Trophoblast cell (in vitro differentiated cells and primary cell): ENCODE measurements at regions not wholly inside any gene's neighbourhood (a gene's known extent, or its start where the extent isn't known, plus 50 kb on each side); places are given as distances from the start of the nearest gene placed in this dataset.
A peak's percentile ranks its signal among the peaks of the same experiment; 100 is the strongest.

ENCODE experiments used
- DNase-seq, 2 donors: peaks; one replicate each; pipeline ENCODE4 v3.0.0-alpha.2; 2016
- H2AFZ ChIP-seq: 2 replicates; pipeline ENCODE4 v1.6.1; 2013; ENCODE audit warnings: low read length, moderate library complexity, mild to moderate bottlenecking; ENCODE audit not compliant: insufficient read depth, poor library complexity
- H2AK5ac ChIP-seq: 2 replicates; pipeline ENCODE4 v1.6.1; 2013; ENCODE audit warnings: mild to moderate bottlenecking, low read length
- H2BK120ac ChIP-seq: 2 replicates; pipeline ENCODE4 v1.6.1; 2013; ENCODE audit warnings: low read length, mild to moderate bottlenecking, moderate library complexity; ENCODE audit not compliant: insufficient read depth, poor library complexity
- H2BK12ac ChIP-seq: 2 replicates; pipeline ENCODE4 v1.6.1; 2013; ENCODE audit warnings: mild to moderate bottlenecking, low read length, moderate library complexity
- H2BK5ac ChIP-seq: 2 replicates; pipeline ENCODE4 v1.6.1; 2013; ENCODE audit warnings: low read length, low read depth, moderate library complexity, mild to moderate bottlenecking; ENCODE audit not compliant: poor library complexity
- H3K14ac ChIP-seq: 2 replicates; pipeline ENCODE4 v1.6.1; 2013; ENCODE audit warnings: mild to moderate bottlenecking, low read length
- H3K18ac ChIP-seq: 2 replicates; pipeline ENCODE4 v1.6.1; 2013; ENCODE audit warnings: mild to moderate bottlenecking, low read length
- H3K23ac ChIP-seq: 2 replicates; pipeline ENCODE4 v1.6.1; 2013; ENCODE audit warnings: low read length
- H3K27ac ChIP-seq: 2 replicates; pipeline ENCODE4 v1.5.1; 2013; ENCODE audit warnings: low read depth, mild to moderate bottlenecking, inconsistent platforms, low read length, moderate library complexity
- H3K27me3 ChIP-seq: 2 replicates; pipeline ENCODE4 v1.6.1; 2013; ENCODE audit warnings: inconsistent platforms, mild to moderate bottlenecking, low read length, moderate library complexity; ENCODE audit not compliant: insufficient read depth
- H3K36me3 ChIP-seq, 2 experiments: 1 replicate in 1 of 2; 2 replicates in 1 of 2; pipeline ENCODE4 v1.6.1; 2013; ENCODE audit warnings: low read length in 2 of 2, mild to moderate bottlenecking in 2 of 2, moderate library complexity in 1 of 2; ENCODE audit not compliant: insufficient read depth in 2 of 2, control insufficient read depth in 1 of 2
- H3K4ac ChIP-seq: 2 replicates; pipeline ENCODE4 v1.6.1; 2013; ENCODE audit warnings: low read depth, mild to moderate bottlenecking, low read length, moderate library complexity
- H3K4me1 ChIP-seq, 2 experiments: 1 replicate in 1 of 2; 2 replicates in 1 of 2; pipeline ENCODE4 v1.6.1; 2013; ENCODE audit warnings: low read length in 2 of 2, mild to moderate bottlenecking in 2 of 2, moderate library complexity in 1 of 2; ENCODE audit not compliant: insufficient read depth in 2 of 2, control insufficient read depth in 1 of 2
- H3K4me2 ChIP-seq: 2 replicates; pipeline ENCODE4 v1.6.1; 2013; ENCODE audit warnings: inconsistent platforms, mild to moderate bottlenecking, low read length, moderate library complexity
- H3K4me3 ChIP-seq: 2 replicates; pipeline ENCODE4 v1.5.1; 2013; ENCODE audit warnings: mild to moderate bottlenecking, low read depth, low read length, inconsistent platforms
- H3K79me1 ChIP-seq: one replicate; pipeline ENCODE4 v1.6.1; 2013; ENCODE audit warnings: low read length
- H3K79me2 ChIP-seq: 2 replicates; pipeline ENCODE4 v1.6.1; 2013; ENCODE audit warnings: low read length, mild to moderate bottlenecking; ENCODE audit not compliant: control insufficient read depth, insufficient read depth, poor library complexity
- H3K9ac ChIP-seq: 2 replicates; pipeline ENCODE4 v1.6.1; 2013; ENCODE audit warnings: mild to moderate bottlenecking, low read length
- H3K9me3 ChIP-seq: 2 replicates; pipeline ENCODE4 v1.6.1; 2013; ENCODE audit warnings: low read depth, mild to moderate bottlenecking, control low read depth, inconsistent platforms, low read length; ENCODE audit not compliant: insufficient read depth
- H4K12ac ChIP-seq: 2 replicates; pipeline ENCODE4 v1.6.1; 2013; ENCODE audit warnings: low read depth, mild to moderate bottlenecking, low read length, moderate library complexity
- H4K8ac ChIP-seq: 2 replicates; pipeline ENCODE4 v1.6.1; 2013; ENCODE audit warnings: low read depth, mild to moderate bottlenecking, low read length, moderate library complexity
- H4K91ac ChIP-seq: one replicate; pipeline ENCODE4 v1.6.1; 2013; ENCODE audit warnings: low read depth, mild to moderate bottlenecking, low read length, moderate library complexity
- WGBS: extraction: QIAGEN DNeasy Blood & Tissue Kit; methylation state at CpG from one replicate; pipeline ENCODE4 v1.1.7; 2013; ENCODE audit warnings: missing lambda C conversion rate; ENCODE audit not compliant: insufficient read length, insufficient coverage; ENCODE audit errors: extremely low coverage; 5-methylcytosine and 5-hydroxymethylcytosine counted together

DNA sequence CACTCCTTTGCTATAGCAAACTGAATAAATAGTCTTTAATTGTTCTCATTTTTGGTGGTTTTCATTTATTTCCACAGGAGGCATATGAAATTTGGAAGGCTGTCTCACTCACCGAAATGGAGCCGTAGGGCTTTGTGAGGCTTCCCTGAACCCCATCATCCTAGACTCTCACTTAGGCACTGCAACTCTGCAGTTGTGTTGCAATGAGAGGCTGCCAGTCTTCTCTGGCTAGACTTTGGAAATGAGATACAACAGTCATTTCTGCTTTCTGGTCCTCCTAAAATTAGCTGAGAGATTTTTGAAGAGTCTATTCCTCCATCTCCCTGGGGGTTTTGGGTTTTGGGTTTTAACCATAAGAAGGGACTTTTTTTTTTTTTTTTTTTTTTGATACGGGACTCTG is 146.5 kb downstream of the SH3BGRL start:
- H2BK5ac ChIP-seq, result no peak overlapping the region
- H3K4me1 ChIP-seq, result no peaks in the 10 kb centered on the region
- H3K9ac ChIP-seq, result no peak overlapping the region
- H3K23ac ChIP-seq, result no peak overlapping the region
- H2AK5ac ChIP-seq, result no peak overlapping the region
- no CpG with 5 or more reads among the region's 3 CpGs for WGBS
- no peak overlapping the region for H2BK12ac ChIP-seq
- H3K4ac ChIP-seq, result no peak overlapping the region
- H4K91ac ChIP-seq, result no peak overlapping the region
- H3K4me2 ChIP-seq, result no peak overlapping the region
- no peak for DNase-seq
- no peak overlapping the region for H4K12ac ChIP-seq
- no peak overlapping the region for H3K18ac ChIP-seq
- no peaks in the 10 kb centered on the region for H3K27me3 ChIP-seq
- H3K79me1 ChIP-seq, result no peaks in the 10 kb centered on the region
- no peak overlapping the region for H3K4me3 ChIP-seq
- H3K79me2 ChIP-seq, result no peaks in the 10 kb centered on the region
- H3K14ac ChIP-seq, result no peak overlapping the region
- H4K8ac ChIP-seq, result no peak overlapping the region
- H2AFZ ChIP-seq, result no peak overlapping the region
- no peak overlapping the region for H2BK120ac ChIP-seq
- no peaks in the 10 kb centered on the region for H3K36me3 ChIP-seq
- H3K27ac ChIP-seq, result no peak overlapping the region
- no peaks in the 10 kb centered on the region for H3K9me3 ChIP-seq

DNA sequence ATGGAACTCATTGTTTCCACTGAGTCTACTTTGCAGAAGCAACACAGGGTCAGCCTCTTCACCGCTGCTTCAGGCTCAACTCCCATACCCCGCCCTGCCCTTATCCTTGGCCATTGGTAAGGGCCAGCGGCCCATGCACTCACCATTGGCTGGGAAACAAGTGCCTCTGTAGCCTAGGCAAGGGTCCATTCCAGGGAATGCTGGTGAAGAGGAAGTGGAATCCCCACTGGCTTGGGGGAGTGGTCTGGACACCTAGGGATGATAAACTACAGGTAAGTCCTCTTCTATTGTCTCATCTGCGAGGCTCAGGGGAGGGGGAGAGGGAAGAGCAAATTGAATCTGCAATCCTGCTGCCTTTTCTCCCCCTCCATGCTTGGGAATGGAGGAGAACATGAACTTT is 153.1 kb downstream of the SH3BGRL start:
- Histone ChIP-seq H3K4me2 (no peak overlapping the region), H3K18ac (no peak overlapping the region), H2AFZ (no peak overlapping the region), H3K79me1 (no peaks in the 10 kb centered on the region), H4K8ac (no peak overlapping the region), H2BK5ac (no peak overlapping the region), H3K14ac (no peak overlapping the region), H3K4ac (no peak overlapping the region), H3K79me2 (no peaks in the 10 kb centered on the region), H3K27me3 (no peaks in the 10 kb centered on the region), H3K4me3 (no peak overlapping the region), H3K9me3 (no peaks in the 10 kb centered on the region), H4K12ac (no peak overlapping the region), H3K36me3 (no peaks in the 10 kb centered on the region), H2BK120ac (no peak overlapping the region), H2BK12ac (no peak overlapping the region), H2AK5ac (no peak overlapping the region), H4K91ac (peak overlapping the region; percentile 17), H3K9ac (no peak overlapping the region), H3K27ac (no peak overlapping the region), H3K4me1 (peaks cover 0 to 3% of the 10 kb centered on the region in 2 experiments), H3K23ac (no peak overlapping the region)
- no peak for DNase-seq
- no CpG with 5 or more reads among the region's 4 CpGs for WGBS

- peaks cover 0 to 3% of the 10 kb centered on the region in 2 experiments for H3K4me1 ChIP-seq
- no peak overlapping the region for H2BK120ac ChIP-seq
- H3K27me3 ChIP-seq, result no peaks in the 10 kb centered on the region
- H3K4me3 ChIP-seq, result no peak overlapping the region
- H4K12ac ChIP-seq, result no peak overlapping the region
- no peak overlapping the region for H2AK5ac ChIP-seq
- H3K4ac ChIP-seq, result no peak overlapping the region
- H4K91ac ChIP-seq, result no peak overlapping the region
- H3K14ac ChIP-seq, result no peak overlapping the region
- H3K36me3 ChIP-seq, result no peaks in the 10 kb centered on the region
- H3K27ac ChIP-seq, result no peak overlapping the region
- no peak for DNase-seq
- H2AFZ ChIP-seq, result no peak overlapping the region
- no peak overlapping the region for H2BK5ac ChIP-seq
- no peak overlapping the region for H3K9ac ChIP-seq
- H3K4me2 ChIP-seq, result no peak overlapping the region
- H3K18ac ChIP-seq, result no peak overlapping the region
- no peaks in the 10 kb centered on the region for H3K79me1 ChIP-seq
- H3K23ac ChIP-seq, result no peak overlapping the region
- no peak overlapping the region for H2BK12ac ChIP-seq
- no peaks in the 10 kb centered on the region for H3K9me3 ChIP-seq
- no peaks in the 10 kb centered on the region for H3K79me2 ChIP-seq
- WGBS, result no CpG with 5 or more reads among the region's 4 CpGs
- H4K8ac ChIP-seq, result no peak overlapping the region
These were observed 153.5 kb downstream of the SH3BGRL start for GRCh38 chrX:81355436-81355835.

GRCh38 chrX:81367291-81367690 is 165.4 kb downstream of the SH3BGRL start:
- H3K14ac ChIP-seq, result no peak overlapping the region
- H2BK12ac ChIP-seq, result no peak overlapping the region
- no peaks in the 10 kb centered on the region for H3K79me1 ChIP-seq
- no peak overlapping the region for H3K23ac ChIP-seq
- no peak overlapping the region for H4K12ac ChIP-seq
- no peak overlapping the region for H2BK120ac ChIP-seq
- no peaks in the 10 kb centered on the region for H3K27me3 ChIP-seq
- WGBS, result no CpG with 5 or more reads among the region's 3 CpGs
- H3K9ac ChIP-seq, result no peak overlapping the region
- H3K18ac ChIP-seq, result no peak overlapping the region
- no peaks in the 10 kb centered on the region for H3K9me3 ChIP-seq
- H3K4me3 ChIP-seq, result no peak overlapping the region
- H2BK5ac ChIP-seq, result no peak overlapping the region
- H3K27ac ChIP-seq, result no peak overlapping the region
- H3K79me2 ChIP-seq, result no peaks in the 10 kb centered on the region
- no peak overlapping the region for H2AK5ac ChIP-seq
- no peak overlapping the region for H3K4ac ChIP-seq
- no peak overlapping the region for H4K8ac ChIP-seq
- H3K4me1 ChIP-seq, result no peaks in the 10 kb centered on the region
- no peak for DNase-seq
- no peak overlapping the region for H3K4me2 ChIP-seq
- H4K91ac ChIP-seq, result no peak overlapping the region
- no peak overlapping the region for H2AFZ ChIP-seq
- no peaks in the 10 kb centered on the region for H3K36me3 ChIP-seq
